ENCODE measurements at regions not wholly inside any gene's neighbourhood (a gene's known extent, or its start where the extent isn't known, plus 50 kb on each side); places are given as distances from the start of the nearest gene placed in this dataset.

- no peaks in the 10 kb centered on the region for H3K36me3 ChIP-seq (ENCODE audit: control insufficient read depth, insufficient read depth, low read length)
- POLR2A ChIA-PET = no interaction called here
- in situ Hi-C loops (cut with HindIII; ENCODE audit: low pct_unique_long_range_greater_than_20kb, low sequenced_read_pairs) = no loop called here
- TF ChIP-seq SIN3A (IDR thresholded peaks at IDR 0.05; ENCODE audit: borderline replicate concordance, insufficient read depth, low read depth, low read length) = no peak
- intact Hi-C loops (cut with micrococcal nuclease; ENCODE audit: unreplicated experiment) = no loop called here
- no TSS peak for BruUV-seq (replicated peaks)
- no peaks in the 10 kb centered on the region for H3K4me1 ChIP-seq (ENCODE audit: control insufficient read depth, insufficient read depth, low read length)
- no peak for DNase-seq (ENCODE audit: low read depth, low spot score)
- CTCF ChIA-PET = interaction anchor here (0.6 kb wide), 1 partner anchor 524 kb away, joined by 9 read pairs; no protein-coding TSS in a partner anchor
- no peaks in the 10 kb centered on the region; the same call in 1 of the 2 replicates for H3K27me3 ChIP-seq (ENCODE audit: control insufficient read depth, insufficient read depth, low read length)
- no peak overlapping the region for H3K27ac ChIP-seq (ENCODE audit: low read length)
- H3K9me3 ChIP-seq (ENCODE audit: control insufficient read depth, insufficient read depth, low read depth, low read length) = no peaks in the 10 kb centered on the region
- ATAC-seq = no peak
- no peak overlapping the region for H3K4me3 ChIP-seq (ENCODE audit: low read depth in 2 of 2, low read length in 2 of 2)
Measured at GRCh38 chr3:72199530-72199929, 414.6 kb upstream of the PROK2 start.

GRCh38 chr3:72196377-72196929, 411.5 kb upstream of the PROK2 start:
- Histone ChIP-seq H3K27me3 (ENCODE audit: control insufficient read depth, insufficient read depth, low read length) (no peaks in the 10 kb centered on the region), H3K9me3 (ENCODE audit: control insufficient read depth, insufficient read depth, low read depth, low read length) (no peaks in the 10 kb centered on the region), H3K4me1 (ENCODE audit: control insufficient read depth, insufficient read depth, low read length) (no peaks in the 10 kb centered on the region), H3K27ac (ENCODE audit: low read length) (no peak overlapping the region), H3K4me3 (ENCODE audit: low read depth in 2 of 2, low read length in 2 of 2) (no peak overlapping the region), H3K36me3 (ENCODE audit: control insufficient read depth, insufficient read depth, low read length) (no peaks in the 10 kb centered on the region)
- ChIA-PET POLR2A (no interaction called here), CTCF (no interaction called here)
- in situ Hi-C loops (cut with HindIII; ENCODE audit: low pct_unique_long_range_greater_than_20kb, low sequenced_read_pairs) (no loop called here), intact Hi-C loops (cut with micrococcal nuclease; ENCODE audit: unreplicated experiment) (no loop called here)
- no TSS peak for BruUV-seq (replicated peaks)
- ATAC-seq = no peak
- TF ChIP-seq POLR2AphosphoS5 (IDR thresholded peaks at IDR 0.05; ENCODE audit: low read depth, low read length) (no peak), SIN3A (IDR thresholded peaks at IDR 0.05; ENCODE audit: borderline replicate concordance, insufficient read depth, low read depth, low read length) (no peak), REST (IDR thresholded peaks at IDR 0.05; ENCODE audit: insufficient read depth in 1 of 2, low read depth in 2 of 2, low read length in 1 of 2) (no peak), CTCF (IDR thresholded peaks at IDR 0.05) (no peak), TCF7L2 (IDR thresholded peaks at IDR 0.05; ENCODE audit: low read depth, low read length) (no peak)
- DNase-seq (ENCODE audit: low read depth, low spot score) = no peak

GRCh38 chr3:72195895-72196294, 410.9 kb upstream of the PROK2 start:
- POLR2A ChIA-PET = no interaction called here
- BruUV-seq (replicated peaks) = no TSS peak
- in situ Hi-C loops (cut with HindIII; ENCODE audit: low pct_unique_long_range_greater_than_20kb, low sequenced_read_pairs) = no loop called here
- H3K4me3 ChIP-seq (ENCODE audit: low read depth in 2 of 2, low read length in 2 of 2) = no peak overlapping the region
- ATAC-seq (no peak), DNase-seq (ENCODE audit: low read depth, low spot score) (no peak)
- CTCF ChIA-PET = no interaction called here
- intact Hi-C loops (cut with micrococcal nuclease; ENCODE audit: unreplicated experiment) = no loop called here
- no peaks in the 10 kb centered on the region for H3K36me3 ChIP-seq (ENCODE audit: control insufficient read depth, insufficient read depth, low read length)
- H3K27ac ChIP-seq (ENCODE audit: low read length) = no peak overlapping the region
- no peaks in the 10 kb centered on the region for H3K4me1 ChIP-seq (ENCODE audit: control insufficient read depth, insufficient read depth, low read length)
- no peaks in the 10 kb centered on the region for H3K27me3 ChIP-seq (ENCODE audit: control insufficient read depth, insufficient read depth, low read length)
- no peaks in the 10 kb centered on the region for H3K9me3 ChIP-seq (ENCODE audit: control insufficient read depth, insufficient read depth, low read depth, low read length)
- no peak for TF ChIP-seq CTCF (IDR thresholded peaks at IDR 0.05)
- TF ChIP-seq SIN3A (IDR thresholded peaks at IDR 0.05; ENCODE audit: borderline replicate concordance, insufficient read depth, low read depth, low read length) = no peak
- TF ChIP-seq REST (IDR thresholded peaks at IDR 0.05; ENCODE audit: insufficient read depth in 1 of 2, low read depth in 2 of 2, low read length in 1 of 2) = no peak
- no peak for TF ChIP-seq TCF7L2 (IDR thresholded peaks at IDR 0.05; ENCODE audit: low read depth, low read length)
- TF ChIP-seq POLR2AphosphoS5 (IDR thresholded peaks at IDR 0.05; ENCODE audit: low read depth, low read length) = no peak
